Endothelial cell of umbilical vein (primary cell): ENCODE measurements at regions not wholly inside any gene's neighbourhood (a gene's known extent, or its start where the extent isn't known, plus 50 kb on each side); places are given as distances from the start of the nearest gene placed in this dataset.

Source experiments
- EZH2 ChIP-seq: IDR thresholded peaks from 2 replicates; pipeline ENCODE4 v1.6.1; 2012; ENCODE audit warnings: borderline replicate concordance, low read depth, mild to moderate bottlenecking, moderate library complexity, low read length, inconsistent platforms; ENCODE audit not compliant: severe bottlenecking
- FOS ChIP-seq: IDR thresholded peaks from 2 replicates; pipeline ENCODE4 v1.6.1; 2011; ENCODE audit warnings: mild to moderate bottlenecking, low read length, moderate library complexity, borderline replicate concordance; ENCODE audit not compliant: insufficient read depth
- JUN ChIP-seq: IDR thresholded peaks from 2 replicates; pipeline ENCODE4 v1.6.1; 2011; ENCODE audit warnings: borderline replicate concordance, low read depth; ENCODE audit not compliant: insufficient read length, insufficient read depth
- MYC ChIP-seq: IDR thresholded peaks from one replicate; pipeline ENCODE4 v1.6.1; 2011; ENCODE audit warnings: mild to moderate bottlenecking, low read depth, low read length
- POLR2A ChIP-seq: IDR thresholded peaks from 2 replicates; pipeline ENCODE4 v1.6.1; 2012; ENCODE audit warnings: low read depth, mild to moderate bottlenecking, control low read depth, low read length
- POLR2AphosphoS5 ChIP-seq: IDR thresholded peaks from 2 replicates; pipeline ENCODE4 v1.6.1; 2012; ENCODE audit warnings: low read depth, mild to moderate bottlenecking, control low read depth, low read length, moderate library complexity; ENCODE audit not compliant: insufficient read depth
- TF ChIP-seq, protein P1 (sequence below), 2 donors: IDR thresholded peaks; 1 replicate in 1 of 2; 2 replicates in 1 of 2; pipeline ENCODE4 v1.5.1; 2011; ENCODE audit warnings: low read length in 2 of 2, mild to moderate bottlenecking in 2 of 2, moderate library complexity in 2 of 2, control low read depth in 1 of 2, inconsistent platforms in 1 of 2, low read depth in 1 of 2; ENCODE audit not compliant: insufficient read depth in 1 of 2; ENCODE audit errors: extremely low read depth in 1 of 2
- TF ChIP-seq, protein P2 (sequence below): IDR thresholded peaks from 2 replicates; pipeline ENCODE4 v1.6.1; 2011; ENCODE audit not compliant: insufficient read depth, insufficient read length

DNA sequence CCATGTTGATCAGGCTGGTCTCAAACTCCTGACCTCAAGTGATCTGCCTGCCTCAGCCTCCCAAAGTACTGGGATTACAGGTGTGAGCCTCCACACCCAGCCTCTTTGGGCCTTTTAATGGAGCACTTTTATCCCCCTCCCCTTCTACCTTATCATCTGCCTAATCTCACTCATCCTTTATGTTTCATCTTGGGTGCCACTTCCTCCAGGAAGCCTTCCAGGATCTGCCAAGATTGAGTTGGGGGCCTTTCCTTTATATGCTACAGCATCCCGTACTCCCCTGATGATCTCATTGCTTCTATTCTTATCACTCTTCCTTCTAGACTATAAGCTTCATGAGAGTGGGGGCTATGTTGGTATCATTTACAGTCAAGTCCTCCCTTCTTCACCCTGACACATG, 192.8 kb upstream of the WSCD1 start:
- TF ChIP-seq POLR2A = no peak
- TF ChIP-seq, protein P1, sequence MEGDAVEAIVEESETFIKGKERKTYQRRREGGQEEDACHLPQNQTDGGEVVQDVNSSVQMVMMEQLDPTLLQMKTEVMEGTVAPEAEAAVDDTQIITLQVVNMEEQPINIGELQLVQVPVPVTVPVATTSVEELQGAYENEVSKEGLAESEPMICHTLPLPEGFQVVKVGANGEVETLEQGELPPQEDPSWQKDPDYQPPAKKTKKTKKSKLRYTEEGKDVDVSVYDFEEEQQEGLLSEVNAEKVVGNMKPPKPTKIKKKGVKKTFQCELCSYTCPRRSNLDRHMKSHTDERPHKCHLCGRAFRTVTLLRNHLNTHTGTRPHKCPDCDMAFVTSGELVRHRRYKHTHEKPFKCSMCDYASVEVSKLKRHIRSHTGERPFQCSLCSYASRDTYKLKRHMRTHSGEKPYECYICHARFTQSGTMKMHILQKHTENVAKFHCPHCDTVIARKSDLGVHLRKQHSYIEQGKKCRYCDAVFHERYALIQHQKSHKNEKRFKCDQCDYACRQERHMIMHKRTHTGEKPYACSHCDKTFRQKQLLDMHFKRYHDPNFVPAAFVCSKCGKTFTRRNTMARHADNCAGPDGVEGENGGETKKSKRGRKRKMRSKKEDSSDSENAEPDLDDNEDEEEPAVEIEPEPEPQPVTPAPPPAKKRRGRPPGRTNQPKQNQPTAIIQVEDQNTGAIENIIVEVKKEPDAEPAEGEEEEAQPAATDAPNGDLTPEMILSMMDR (IDR thresholded peaks at IDR 0.05; ENCODE audit: extremely low read depth in 1 of 2, insufficient read depth in 1 of 2, low read depth in 1 of 2, low read length in 2 of 2) = no peak
- no peak for TF ChIP-seq MYC
- no peak for TF ChIP-seq POLR2AphosphoS5
- no peak for TF ChIP-seq JUN
- TF ChIP-seq, protein P2, sequence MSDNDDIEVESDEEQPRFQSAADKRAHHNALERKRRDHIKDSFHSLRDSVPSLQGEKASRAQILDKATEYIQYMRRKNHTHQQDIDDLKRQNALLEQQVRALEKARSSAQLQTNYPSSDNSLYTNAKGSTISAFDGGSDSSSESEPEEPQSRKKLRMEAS = no peak
- TF ChIP-seq EZH2 = no peak
- TF ChIP-seq FOS = no peak
